Peyer's patch (tissue), 4 donors: ENCODE measurements at regions not wholly inside any gene's neighbourhood (a gene's known extent, or its start where the extent isn't known, plus 50 kb on each side); places are given as distances from the start of the nearest gene placed in this dataset.

Source experiments
- DNase-seq, 3 donors: peaks; one replicate each; pipeline ENCODE4 v3.0.0-alpha.2; 2017 to 2019
- H3K27ac ChIP-seq, 4 donors: fragments of 200-600 bp; sonication (generic); one replicate each; pipeline ENCODE4 v1.5.1; 2016 to 2019
- H3K27me3 ChIP-seq, 2 donors: fragments of 200-600 bp; sonication (generic); one replicate each; pipeline ENCODE4 v1.5.1; 2019
- H3K36me3 ChIP-seq, 3 donors: fragments of 200-600 bp; sonication (generic); one replicate each; pipeline ENCODE4 v1.5.1; 2016 to 2019
- H3K4me1 ChIP-seq, 4 donors: fragments of 200-600 bp; sonication (generic); one replicate each; pipeline ENCODE4 v1.5.1; 2016 to 2019
- H3K4me3 ChIP-seq, 4 donors: fragments of 200-600 bp; sonication (generic); 1 replicate in 3 of 4; 2 replicates in 1 of 4; pipeline ENCODE4 v1.5.1; 2016 to 2019; ENCODE audit warnings: mild to moderate bottlenecking in 1 of 4
- H3K9me3 ChIP-seq, 4 donors: fragments of 200-600 bp; sonication (generic); one replicate each; pipeline ENCODE4 v1.5.1; 2016 to 2019; ENCODE audit warnings: mild to moderate bottlenecking in 1 of 4
- POLR2A ChIP-seq, 2 donors: fragments of 450-650 bp; IDR thresholded peaks; one replicate each; pipeline ENCODE4 v1.5.1; 2017; ENCODE audit warnings: antibody characterized with exemption in 2 of 2, mild to moderate bottlenecking in 2 of 2, moderate library complexity in 2 of 2
- TF ChIP-seq, protein P1 (sequence below), 6 experiments: fragments of 450-650 bp in 4 of 6; fragments of 200-600 bp in 2 of 6; sonication (generic) in 1 of 6; IDR thresholded peaks; one replicate each; pipeline ENCODE4 v1.5.1; 2017 to 2019; ENCODE audit warnings: antibody characterized with exemption in 6 of 6, mild to moderate bottlenecking in 3 of 6, moderate library complexity in 1 of 6

DNA sequence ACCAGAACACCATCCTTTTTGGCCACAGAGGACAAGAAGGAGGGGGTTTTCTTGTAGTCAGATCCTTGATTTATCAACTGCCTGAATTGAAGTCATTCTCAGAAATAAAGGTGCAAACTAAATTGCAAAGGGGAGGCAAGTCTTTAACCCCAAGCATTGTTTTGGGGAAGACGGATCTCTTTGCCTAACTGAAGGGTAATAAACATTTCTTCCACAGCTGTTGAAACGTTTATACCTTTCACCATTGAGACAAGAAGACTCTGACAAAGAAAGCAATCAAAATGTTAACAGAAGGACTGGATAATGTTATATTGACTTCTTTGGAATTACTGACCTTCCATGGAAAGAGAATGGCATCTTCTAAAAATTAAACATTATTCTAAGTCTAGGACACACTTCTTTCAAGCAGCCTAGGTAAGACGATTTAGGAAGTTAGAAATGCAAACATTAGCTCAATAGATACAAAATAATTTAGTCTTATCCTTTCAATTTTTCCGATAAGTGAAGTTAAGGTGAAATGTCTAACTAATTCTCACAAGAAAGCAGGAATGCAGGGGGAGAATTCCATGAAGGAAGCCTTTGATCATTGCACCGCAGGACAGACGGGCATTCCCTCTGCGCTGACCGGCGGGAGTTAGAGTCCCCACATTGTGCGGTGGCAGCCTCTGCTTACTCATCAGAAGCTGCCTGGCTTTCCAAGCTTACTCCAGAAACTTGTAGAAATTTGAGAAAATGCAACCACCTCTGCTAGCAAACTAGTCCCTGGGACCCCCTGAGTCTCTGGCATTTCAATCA is 69.4 kb upstream of the COPS8 start:
- no peaks in the 10 kb centered on the region for H3K36me3 ChIP-seq
- H3K27ac ChIP-seq: no peak overlapping the region
- no peaks in the 10 kb centered on the region for H3K27me3 ChIP-seq
- H3K4me1 ChIP-seq: no peaks in the 10 kb centered on the region
- TF ChIP-seq, protein P1, sequence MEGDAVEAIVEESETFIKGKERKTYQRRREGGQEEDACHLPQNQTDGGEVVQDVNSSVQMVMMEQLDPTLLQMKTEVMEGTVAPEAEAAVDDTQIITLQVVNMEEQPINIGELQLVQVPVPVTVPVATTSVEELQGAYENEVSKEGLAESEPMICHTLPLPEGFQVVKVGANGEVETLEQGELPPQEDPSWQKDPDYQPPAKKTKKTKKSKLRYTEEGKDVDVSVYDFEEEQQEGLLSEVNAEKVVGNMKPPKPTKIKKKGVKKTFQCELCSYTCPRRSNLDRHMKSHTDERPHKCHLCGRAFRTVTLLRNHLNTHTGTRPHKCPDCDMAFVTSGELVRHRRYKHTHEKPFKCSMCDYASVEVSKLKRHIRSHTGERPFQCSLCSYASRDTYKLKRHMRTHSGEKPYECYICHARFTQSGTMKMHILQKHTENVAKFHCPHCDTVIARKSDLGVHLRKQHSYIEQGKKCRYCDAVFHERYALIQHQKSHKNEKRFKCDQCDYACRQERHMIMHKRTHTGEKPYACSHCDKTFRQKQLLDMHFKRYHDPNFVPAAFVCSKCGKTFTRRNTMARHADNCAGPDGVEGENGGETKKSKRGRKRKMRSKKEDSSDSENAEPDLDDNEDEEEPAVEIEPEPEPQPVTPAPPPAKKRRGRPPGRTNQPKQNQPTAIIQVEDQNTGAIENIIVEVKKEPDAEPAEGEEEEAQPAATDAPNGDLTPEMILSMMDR (IDR thresholded peaks at IDR 0.05): no peak
- no peak for TF ChIP-seq POLR2A (IDR thresholded peaks at IDR 0.05)
- H3K4me3 ChIP-seq: no peak overlapping the region
- no peaks in the 10 kb centered on the region for H3K9me3 ChIP-seq
- DNase-seq: no peak

DNA sequence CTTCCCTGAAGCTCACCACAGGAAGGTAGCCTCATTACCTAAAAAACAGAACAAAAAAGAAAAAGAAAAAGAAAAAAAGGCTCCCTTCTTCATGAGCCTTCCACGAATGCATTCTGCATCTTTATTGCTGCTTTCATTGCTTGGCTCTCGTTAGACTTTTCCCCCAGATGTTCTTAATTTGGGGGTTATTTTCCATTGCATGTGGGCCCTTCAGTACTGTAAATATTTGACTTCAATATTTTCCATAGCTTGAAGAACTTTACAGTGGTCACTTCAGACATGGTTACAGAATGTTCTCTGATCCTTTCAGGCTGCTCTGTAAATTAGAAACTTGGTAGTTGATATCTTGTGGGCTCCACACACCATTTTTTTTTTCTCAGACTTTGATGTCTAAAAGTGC is 65.6 kb upstream of the COPS8 start:
- DNase-seq: no peak
- H3K27me3 ChIP-seq: no peaks in the 10 kb centered on the region
- H3K9me3 ChIP-seq: no peaks in the 10 kb centered on the region
- H3K4me3 ChIP-seq: no peak overlapping the region
- TF ChIP-seq POLR2A (IDR thresholded peaks at IDR 0.05): no peak
- TF ChIP-seq, protein P1 (IDR thresholded peaks at IDR 0.05): no peak
- H3K4me1 ChIP-seq: no peaks in the 10 kb centered on the region
- no peaks in the 10 kb centered on the region for H3K36me3 ChIP-seq
- no peak overlapping the region for H3K27ac ChIP-seq

DNA sequence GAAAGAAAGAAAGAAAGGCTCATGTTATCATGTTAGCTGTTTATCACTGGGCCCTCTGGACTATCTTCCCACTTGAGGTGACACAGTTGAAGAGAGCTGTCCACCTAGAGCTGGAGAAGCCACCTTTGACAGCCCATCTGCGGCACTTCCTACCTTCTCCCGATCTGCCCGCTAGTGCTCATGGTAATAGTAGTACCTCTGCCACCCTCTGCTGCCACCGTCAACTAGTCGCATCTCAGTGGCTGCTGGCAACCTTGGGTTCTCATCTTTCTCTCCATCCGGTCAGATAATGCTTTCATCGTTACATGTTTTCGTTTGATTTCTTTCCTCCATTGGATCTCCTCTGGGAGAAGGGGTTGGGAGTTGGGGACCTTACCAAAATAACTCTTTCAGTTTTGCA is 63.2 kb upstream of the COPS8 start:
- Histone ChIP-seq H3K9me3 (no peaks in the 10 kb centered on the region), H3K27me3 (no peaks in the 10 kb centered on the region), H3K4me1 (peaks cover 0 to 8% (median 0%) of the 10 kb centered on the region in 4 donors), H3K4me3 (no peak overlapping the region), H3K27ac (no peak overlapping the region), H3K36me3 (no peaks in the 10 kb centered on the region)
- no peak for TF ChIP-seq POLR2A (IDR thresholded peaks at IDR 0.05)
- TF ChIP-seq, protein P1 (IDR thresholded peaks at IDR 0.05): no peak
- DNase-seq: no peak

DNA sequence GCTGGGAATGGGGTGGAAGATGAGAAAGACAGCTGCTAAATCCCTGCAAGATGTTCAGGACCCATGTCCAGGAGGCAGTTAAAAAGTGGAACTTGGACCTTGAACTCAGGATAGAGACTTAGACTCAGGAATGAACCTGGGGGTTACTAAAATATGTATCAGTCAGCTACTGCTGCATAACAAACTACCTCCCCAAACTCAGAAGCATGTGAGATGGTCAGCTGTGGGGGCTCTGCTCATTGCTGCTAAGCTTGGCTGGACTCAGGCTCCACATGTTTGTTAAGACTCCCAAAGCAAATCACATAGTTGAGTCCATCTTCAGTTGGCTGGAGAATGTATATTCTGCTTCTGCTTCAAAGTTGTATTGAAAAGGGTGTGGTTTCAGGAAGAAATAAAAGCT is 61.4 kb upstream of the COPS8 start:
- Histone ChIP-seq H3K27ac (peak overlapping the region in 3 of 4 donors; percentile 21 to 83 (median 53)), H3K27me3 (no peaks in the 10 kb centered on the region), H3K4me1 (peaks cover 0 to 8% (median 0%) of the 10 kb centered on the region in 4 donors), H3K9me3 (no peaks in the 10 kb centered on the region), H3K4me3 (no peak overlapping the region), H3K36me3 (no peaks in the 10 kb centered on the region)
- TF ChIP-seq, protein P1 (IDR thresholded peaks at IDR 0.05): no peak
- no peak for TF ChIP-seq POLR2A (IDR thresholded peaks at IDR 0.05)
- no peak for DNase-seq

DNA sequence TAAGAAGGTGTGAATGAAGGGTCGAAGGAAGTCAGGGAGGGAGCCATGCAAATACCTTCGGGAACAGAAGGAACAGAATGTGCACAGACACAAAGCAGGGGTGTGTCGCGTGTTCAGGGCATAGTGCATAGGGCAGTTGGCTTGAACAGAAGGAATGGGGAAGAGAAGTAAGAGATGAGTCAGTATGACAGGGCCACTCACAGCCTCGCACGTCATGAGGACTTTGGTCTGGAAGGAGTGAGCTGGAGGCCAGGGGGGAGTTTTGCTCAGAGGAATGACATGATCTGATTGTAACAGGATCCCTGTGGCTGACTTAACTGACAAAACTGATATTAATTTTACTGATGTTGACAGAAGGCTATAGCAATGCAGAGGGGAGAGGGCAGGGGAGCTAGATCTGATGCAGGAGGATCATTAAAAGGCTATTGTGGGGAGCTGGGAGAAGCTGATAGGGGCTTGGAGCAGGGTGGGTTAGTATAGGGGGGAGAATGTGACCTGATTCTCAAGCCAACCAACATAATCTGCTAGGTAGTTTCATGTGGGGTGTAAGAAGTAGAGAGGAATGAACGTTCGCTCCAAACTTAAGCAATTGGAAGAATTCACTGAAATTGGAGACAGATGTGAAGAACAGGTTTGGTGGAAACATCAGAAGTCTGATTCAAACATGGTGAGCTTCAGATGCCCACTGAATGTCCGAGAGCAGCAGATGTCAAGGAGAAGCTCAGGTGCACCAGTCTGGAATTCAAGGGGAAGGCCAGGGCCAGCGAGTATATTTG is 60.4 kb upstream of the COPS8 start:
- Histone ChIP-seq H3K4me3 (no peak overlapping the region), H3K36me3 (no peaks in the 10 kb centered on the region), H3K27ac (peak overlapping the region in 3 of 4 donors; percentile 71 to 92 (median 83)), H3K4me1 (peaks cover 0 to 8% (median 0%) of the 10 kb centered on the region in 4 donors), H3K27me3 (no peaks in the 10 kb centered on the region), H3K9me3 (no peaks in the 10 kb centered on the region)
- peak; percentile 22 to 80 for TF ChIP-seq POLR2A (IDR thresholded peaks at IDR 0.05)
- TF ChIP-seq, protein P1 (IDR thresholded peaks at IDR 0.05): peak in 1 of 6 experiments; percentile 6
- DNase-seq: peak in 2 of 3 donors; percentile 87 to 90
